ENCODE measurements at regions not wholly inside any gene's neighbourhood (a gene's known extent, or its start where the extent isn't known, plus 50 kb on each side); places are given as distances from the start of the nearest gene placed in this dataset.

- TF ChIP-seq POLR2A (IDR thresholded peaks at IDR 0.05; ENCODE audit: low read length) (no peak), GATA1 (IDR thresholded peaks at IDR 0.05; ENCODE audit: low read depth, low read length) (no peak)
Observed at GRCh38 chr14:85090681-85091080, 439.3 kb upstream of the FLRT2 start.

All from erythroblast (primary cell).